GM19328 (cell line): ENCODE measurements at regions not wholly inside any gene's neighbourhood (a gene's known extent, or its start where the extent isn't known, plus 50 kb on each side); places are given as distances from the start of the nearest gene placed in this dataset.

Experiments
- ATAC-seq: cut with Tn5 transposase; IDR thresholded peaks from one replicate; pipeline ENCODE4 v1.9.1; 2021; ENCODE audit warnings: mild to moderate bottlenecking, moderate library complexity; ENCODE audit not compliant: unreplicated experiment

DNA sequence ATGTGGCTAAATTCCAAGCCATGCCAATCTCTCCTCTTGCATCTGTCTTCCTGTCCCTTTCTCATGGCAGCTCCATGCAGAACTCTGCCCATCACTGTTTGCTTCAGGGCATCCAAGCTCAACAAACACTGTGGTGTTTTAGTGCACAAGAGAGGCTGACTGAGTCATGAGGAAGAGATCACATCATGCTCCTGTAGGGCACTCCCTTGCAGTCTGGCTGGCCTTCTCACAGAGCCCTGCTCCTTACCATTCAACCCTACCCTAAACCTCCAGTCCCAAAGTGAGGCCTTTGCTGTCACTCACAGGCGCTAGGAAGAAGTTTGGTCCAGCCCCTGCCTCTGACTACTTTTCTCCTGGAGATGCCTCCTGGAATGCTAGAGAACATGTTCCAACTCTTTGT, 194.0 kb downstream of the LRATD1 start:
- ATAC-seq = no peak

DNA sequence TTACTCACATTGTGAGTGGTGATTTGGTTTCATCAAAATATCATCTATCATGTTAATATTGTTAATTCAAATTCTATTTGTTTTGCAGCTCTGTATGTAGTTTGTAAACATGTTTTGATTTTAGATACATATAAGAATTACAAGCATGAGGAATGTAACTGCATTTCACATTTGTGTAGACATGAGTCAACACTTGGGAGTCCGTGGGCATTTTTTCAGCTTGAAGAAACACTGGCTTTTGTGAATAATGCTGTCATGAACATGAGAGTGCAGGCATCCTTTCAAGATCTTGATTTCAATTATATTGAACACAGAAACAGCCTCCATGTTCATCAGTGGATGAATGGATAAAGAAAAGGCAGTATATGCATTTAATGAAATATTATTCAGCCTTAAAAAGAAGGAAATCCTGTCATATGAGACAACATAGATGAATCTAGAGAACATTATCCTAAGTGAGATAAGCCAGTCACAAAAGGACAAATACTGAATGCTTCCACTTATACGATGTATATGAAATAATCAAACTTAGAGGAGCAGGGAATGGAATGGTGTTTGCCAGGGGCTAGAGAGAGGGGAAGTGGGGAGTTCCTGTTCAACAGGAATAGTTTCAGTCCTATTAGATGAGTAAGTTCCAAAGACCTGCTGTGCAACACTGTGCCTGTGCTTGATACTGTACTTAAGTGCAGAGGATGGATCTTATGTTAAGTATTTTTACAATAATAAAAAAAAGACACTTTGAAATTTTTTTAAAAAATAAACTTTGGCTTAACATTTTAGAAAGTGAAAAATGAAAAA, 194.9 kb downstream of the LRATD1 start:
- ATAC-seq = no peak

DNA sequence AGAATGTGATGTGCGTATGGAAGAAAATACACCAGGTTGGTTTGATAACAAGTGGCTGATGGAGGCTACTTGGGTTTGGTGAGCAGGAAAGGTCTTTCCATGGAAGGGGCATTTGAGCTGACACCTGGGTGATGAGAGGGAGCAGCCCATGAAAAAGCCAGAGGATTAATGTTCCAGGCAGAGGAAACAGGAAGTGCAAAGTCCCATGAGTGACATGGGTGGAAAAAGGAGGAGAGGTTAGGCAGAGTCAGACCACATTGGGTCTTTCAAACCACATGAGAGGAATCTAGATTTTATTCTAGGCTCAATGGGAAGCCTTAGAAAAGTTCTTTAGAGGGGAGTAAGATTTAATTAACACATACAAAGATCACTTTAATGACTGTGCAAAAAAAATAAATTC, 195.7 kb downstream of the LRATD1 start:
- ATAC-seq = no peak

DNA sequence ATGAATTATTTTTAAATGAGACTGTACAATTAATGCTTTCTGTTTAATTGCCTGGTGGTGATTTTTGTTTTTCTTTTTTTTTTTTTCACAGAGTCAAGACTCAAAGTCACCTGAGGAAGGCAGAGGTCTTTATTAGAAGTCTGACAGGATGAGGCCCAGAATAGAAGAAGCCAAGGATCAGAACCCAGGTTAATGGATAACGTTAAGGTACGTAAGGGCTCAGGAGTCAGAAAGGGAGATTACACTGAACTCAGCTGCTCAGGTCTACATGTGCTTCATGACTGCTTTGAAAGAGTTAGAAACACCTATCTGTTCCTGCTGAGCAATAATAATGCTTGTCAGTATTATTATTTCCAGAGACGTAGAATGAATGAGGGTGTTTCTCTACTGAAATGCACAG, 196.5 kb downstream of the LRATD1 start:
- no peak for ATAC-seq

DNA sequence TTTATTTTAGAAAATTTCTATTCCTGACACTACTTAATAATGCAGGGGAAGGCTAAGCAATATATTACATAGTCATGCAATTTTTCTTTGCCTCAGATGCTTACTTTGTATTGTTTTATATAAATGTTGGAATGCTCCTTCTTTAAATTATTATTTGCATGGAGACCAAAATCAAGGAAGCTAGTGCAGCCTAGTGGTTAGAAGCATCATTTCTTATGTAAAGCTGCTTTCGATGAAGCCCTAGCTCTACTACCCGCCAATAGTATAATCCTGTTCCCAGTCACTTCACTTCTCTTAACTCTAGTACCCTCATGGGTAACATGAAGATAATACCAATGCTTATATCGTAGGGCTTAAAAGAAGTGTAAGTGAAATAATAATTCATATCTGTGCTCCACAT, 198.9 kb downstream of the LRATD1 start:
- no peak for ATAC-seq

DNA sequence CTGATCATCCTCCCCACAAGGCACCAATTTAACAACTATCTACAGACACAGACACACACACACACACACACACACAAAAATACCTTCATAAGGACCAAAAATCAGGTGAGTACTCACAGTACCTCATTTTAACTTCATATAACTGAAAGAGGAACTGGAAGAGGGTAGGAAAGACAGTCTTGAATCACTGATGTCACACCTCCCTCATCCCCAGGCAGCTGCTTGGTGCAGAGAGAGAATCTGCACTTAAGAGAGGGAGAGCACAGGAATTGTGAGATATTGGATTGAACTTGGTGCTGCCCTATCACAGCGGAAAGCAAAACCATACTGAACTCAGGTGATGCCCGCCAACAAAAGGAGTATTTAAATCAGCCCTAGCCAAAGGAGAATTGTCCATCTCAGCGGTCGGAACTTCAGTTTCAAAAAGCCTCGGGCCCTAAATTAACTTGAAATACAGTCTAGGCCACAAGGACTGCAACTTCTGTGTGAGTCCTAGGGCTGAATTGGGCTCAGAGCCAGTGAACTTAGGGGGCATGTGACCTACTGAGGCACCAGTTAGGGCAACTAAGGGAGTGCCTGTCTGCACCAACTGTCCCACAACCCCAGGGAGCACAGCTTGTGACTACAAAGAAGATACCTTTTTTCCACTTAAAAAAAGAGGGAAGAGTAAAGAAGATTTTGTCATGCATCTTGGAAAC, 211.1 kb downstream of the LRATD1 start:
- no peak for ATAC-seq

DNA sequence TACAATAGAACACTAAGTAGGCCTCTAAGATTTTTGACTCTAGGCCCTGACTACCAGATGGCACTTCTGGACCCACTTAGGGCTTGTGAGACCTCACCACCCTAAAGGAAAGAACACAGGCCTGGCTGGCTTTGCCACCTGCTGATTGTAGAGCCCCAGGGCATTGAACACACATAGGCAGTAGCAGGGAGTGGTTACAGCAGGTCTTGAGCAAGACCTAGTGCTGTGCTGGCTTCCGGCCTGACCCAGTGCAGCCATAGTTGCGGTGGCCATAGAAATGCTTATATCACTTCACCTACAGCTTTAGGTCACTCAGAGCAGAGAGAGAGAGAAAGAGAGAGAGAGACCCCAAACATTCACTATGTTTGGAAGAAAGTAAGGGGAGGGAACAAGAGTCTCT, 223.2 kb downstream of the LRATD1 start:
- no peak for ATAC-seq

DNA sequence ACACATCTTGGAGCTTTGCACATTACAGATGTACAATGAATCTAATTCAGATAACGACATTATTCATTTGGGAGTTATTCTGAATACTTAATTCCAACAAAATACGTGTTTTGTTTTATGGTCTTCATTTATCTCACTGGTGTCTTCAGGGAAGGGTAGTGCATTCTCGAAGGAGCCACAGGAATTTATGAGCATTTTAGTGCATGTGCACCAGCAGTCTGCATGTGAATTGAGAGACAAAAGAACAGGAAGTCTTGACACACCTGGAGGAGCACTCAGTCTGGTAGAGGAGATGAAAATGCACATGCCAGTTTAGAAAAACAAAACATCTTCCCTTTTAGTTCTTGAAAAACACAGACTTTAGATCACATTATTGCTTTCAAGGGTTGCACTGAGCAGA, 228.7 kb downstream of the LRATD1 start:
- ATAC-seq = no peak

DNA sequence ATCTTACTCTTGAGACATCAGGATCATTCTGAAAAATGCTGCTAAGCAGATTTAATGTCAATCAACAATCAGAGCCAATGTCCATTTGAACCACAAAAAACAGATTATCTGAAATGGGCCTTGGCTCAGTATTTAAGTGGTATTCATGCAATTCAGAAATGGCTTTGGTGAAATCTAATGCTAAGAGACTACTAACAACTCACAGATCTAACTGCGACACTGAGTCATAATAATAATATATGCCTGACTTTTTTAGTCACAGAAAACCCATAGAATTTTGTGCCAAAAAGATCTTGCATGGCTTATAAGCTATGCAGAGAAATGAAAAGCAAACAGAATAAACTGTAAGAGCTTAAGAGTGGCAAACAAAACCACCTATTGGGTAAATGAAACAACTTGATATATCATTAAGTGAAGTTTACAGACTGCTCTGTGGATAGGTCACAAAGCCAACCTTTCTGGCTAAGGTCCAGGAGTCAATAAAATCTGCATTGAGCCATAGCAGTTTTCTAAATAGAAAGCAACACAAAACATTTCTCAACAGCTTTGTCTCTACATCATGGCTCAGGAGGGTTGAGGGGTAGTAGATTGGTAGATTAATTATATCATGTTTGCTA, 234.3 kb downstream of the LRATD1 start:
- no peak for ATAC-seq

DNA sequence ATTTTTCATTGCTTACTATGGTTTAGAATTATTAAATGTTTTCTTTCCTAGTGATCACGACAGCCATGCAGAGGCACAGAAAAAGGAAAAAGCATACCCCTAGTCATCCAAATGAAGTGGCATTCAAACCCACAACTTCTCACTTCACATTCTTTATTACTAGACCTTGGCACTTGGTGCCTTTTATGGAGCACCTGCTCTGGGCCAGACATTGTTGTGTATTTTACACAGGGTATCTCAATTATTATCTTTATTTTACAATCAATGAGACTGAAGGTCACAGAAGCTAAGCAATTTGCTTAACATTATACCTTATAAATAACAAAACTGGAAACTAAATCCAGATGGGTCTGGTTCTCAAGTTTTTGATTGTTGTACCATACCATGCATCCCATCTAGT, 235.3 kb downstream of the LRATD1 start:
- no peak for ATAC-seq

DNA sequence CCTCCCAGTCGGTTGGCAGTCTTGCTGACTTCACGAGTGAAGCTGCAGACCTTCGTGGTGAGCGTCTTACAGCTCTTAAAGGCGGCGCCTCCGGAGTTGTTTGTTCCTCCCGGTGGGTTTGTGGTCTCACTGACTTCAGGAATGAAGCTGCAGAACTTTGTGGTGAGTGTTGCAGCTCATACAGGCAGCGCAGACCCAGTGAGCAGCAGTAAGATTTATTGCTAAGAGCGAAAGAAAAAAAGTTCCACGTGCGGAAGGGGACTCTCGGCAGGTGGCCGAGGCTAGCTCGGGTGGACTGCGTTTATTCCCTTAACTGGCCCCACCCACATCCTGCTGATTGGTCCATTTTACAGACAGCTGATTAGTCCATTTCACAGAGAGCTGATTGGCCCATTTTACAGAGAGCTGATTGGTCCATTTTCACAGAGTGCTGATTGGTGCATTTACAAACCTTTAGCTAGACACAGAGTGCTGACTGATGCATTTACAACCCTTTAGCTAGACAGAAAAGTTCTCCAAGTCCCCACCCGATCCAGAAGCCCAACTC, 240.3 kb downstream of the LRATD1 start:
- no peak for ATAC-seq

DNA sequence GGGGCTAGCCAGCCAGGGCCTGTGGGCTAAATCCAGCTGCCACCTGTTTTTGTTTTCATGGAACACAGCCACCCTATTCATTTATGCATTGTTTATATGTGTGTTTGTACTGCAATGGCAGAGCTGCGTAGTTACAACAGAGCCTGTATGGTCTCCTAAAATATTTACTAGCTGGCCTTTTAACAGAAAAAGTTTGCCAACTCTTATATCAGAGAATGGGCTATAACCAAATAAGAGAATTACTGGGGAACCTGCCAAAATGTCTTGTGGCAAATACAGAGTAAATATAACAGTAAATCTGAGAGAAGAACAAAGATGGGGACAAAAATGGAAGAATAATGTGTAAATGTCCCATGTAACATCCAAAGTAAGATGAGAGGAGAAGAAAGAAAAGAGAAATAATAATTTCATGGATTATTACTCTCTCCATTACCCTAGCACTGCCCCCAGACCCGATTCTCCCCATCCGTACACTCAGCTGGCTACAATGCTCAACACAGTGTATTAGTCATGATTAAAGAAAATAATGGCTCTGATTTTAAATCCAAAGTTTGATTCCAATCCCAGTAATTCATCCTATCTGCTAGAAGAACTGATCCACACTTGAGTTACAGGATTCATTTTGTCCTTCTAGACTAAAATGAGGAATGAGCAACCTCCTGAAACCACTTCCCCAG, 249.3 kb downstream of the LRATD1 start:
- ATAC-seq = no peak

DNA sequence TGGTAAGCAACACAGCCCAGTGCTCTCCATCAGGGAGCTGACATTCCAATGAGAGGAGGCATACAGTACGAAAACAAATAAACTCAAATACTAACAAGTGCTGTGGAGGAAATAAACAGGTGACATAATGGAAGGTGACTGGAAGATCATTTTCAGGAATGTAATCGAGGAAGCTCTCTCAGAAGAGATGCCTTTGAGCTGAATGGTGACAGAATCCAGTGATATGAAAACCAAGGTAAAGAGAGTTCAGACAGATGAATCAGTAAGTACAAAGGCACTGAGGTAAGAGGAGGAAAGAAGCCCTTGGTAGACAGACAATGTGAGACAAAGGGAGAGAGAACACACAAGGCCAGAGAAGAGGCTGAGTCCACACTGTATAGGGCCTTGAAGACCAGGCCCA, 252.1 kb downstream of the LRATD1 start:
- ATAC-seq = no peak

DNA sequence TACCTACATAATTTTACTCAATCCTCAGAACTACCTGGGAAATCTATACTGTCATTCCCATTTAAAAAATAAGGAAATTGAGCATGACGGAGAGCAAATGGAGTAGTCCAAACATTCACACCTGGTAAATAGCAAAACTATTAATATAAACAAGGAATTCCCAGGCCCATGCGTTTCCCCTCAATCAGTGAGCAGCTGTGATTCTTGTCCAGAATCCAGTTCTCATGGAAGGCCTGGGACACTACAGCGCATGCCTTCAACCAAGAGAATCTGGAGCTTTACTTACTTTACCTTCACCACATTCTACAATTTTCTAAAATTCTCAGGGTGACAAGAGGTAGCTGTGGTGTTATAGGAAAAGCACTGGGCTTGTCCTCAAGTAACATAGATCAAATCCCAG, 259.0 kb downstream of the LRATD1 start:
- no peak for ATAC-seq

DNA sequence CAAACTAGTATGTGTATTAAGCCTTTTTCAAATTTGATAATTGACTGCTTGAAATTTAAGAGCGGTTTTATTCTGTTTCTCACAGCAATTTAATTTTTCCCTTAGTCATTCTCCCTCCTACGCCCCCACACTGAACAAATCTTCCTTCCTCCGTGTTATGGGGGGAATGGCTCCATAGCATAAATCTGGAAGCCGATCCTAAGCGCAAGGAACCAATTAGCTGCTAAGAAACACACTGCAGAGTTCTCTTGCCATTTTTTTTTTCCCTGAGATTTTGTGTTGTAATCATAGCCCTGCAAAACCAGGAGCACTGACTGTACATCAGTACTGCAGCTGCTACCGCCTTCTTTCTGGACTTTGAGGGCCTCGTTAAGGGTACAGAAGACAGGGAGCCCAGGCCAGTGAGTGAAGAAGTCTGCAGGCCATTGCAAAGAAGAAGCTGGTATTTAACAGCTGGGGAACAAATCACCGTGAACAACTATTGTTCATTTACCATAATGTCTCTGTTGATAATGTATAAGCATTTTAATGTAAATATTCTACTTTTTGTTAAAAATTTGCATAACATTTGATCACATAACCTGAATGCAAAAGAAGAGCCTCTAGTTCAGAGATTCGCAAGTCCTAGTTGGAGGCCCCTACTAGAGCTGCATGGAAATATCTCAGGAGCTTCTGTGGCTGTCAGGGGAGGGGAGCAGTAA, 264.0 kb downstream of the LRATD1 start:
- ATAC-seq = no peak

DNA sequence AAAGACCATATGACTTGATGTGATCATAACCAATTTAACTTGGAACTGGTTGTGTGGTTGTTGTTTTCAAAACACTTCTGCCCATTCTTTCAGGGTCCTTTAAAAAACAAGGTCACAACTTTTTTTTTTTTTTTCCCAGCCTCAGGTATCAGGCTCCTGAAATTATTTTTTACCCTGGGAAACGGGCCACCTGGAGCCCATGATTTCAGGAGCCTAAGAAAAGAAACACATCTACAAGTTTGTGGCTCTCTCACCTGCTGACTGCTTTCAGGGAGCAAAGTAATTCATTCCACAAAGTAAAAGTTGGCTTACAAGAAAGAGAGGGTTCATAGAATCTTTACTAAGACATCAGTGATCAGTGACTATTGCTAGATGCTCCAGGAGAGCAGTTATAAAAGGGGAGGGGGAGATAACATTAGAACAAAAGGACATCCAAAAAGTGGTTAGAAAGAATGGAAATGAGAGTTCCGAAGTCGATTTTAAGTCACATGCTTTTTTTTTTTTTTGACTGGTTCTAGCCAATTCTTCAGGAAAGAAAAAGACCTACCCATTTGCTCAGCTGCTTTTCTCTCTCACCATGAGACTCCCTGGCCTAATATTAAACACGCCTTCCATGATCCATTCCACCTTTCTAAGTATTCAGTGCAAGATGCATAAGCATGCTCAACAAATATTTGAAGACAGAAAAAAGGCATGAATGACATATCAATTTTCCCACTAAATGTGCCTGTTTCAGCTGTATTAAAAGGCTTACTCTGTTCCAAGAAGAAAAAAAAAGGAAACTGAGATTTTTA, 267.3 kb downstream of the LRATD1 start:
- ATAC-seq = no peak

DNA sequence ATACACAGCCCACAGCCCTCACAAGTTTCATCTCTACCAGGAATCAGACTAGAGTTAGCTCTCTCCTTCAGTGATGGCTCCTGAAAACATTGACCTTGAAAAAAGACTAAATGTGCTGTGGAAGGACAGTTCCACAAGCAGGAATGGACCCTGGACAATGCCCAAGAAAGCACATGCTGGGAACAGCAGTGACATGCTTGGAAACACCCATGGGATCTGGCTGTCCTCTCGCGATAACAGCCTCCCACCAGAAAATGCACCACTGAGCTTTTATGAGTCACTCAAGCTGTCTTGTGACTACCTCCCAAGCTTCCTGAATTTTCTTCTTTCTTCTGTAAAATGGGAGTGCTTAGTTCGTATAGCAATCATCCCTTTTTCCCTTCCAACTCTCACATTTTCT, 269.2 kb downstream of the LRATD1 start:
- ATAC-seq = no peak

DNA sequence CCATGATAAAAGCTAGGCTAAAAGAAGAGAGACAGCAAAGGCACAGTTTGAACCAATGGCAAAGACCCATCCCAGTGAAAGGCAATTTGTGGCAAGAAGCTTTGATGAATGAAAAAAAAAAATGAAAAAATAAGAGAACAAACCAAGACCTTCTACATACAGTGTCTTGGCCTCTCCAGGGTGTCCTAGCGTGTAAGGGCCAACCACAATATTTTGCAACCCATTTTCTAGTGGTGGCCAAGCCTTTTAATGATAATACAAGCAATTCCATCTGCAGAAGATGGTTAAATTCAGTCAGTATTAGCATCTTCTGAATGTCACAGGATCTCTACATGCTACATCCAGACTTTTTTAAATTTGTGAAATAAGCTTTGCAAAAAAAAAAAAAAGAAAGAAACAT, 270.4 kb downstream of the LRATD1 start:
- no peak for ATAC-seq

DNA sequence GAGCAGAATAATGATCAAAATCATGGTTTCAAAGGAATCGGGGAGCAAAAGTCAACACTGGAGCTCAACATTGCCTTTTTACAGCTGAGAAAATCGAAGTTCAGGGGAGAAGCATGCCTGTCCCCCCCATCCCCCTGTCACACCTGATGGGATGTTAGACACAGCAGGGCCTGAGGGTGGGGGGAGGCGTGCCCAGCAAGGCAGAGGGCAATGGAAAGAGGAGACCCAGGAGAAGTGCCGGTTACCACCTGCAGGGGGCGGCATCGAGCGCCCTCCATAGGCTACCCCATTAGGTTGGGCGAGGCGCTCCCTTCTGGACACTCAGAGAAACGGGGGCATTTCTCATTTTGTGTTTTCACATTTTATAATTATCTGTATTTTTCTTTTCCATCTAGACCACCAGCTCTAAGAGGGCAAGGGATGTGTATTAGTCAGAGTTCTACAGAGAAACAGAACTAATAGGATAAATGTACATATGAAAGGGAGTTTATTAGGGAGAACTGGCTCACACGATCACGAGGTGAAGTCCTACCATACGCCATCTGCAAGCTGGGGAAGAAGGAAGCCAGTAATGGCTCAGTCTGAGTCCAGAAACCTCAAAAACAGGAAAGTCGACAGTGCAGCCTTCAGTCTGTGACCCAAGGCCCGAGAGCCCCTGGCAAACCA, 271.3 kb downstream of the LRATD1 start:
- ATAC-seq = peak; percentile 99
